Caco-2 (cell line): ENCODE measurements at regions not wholly inside any gene's neighbourhood (a gene's known extent, or its start where the extent isn't known, plus 50 kb on each side); places are given as distances from the start of the nearest gene placed in this dataset.

Experiments used
- BruUV-seq: library from RNA; stranded (reverse); fragments of 400-500 nt; replicated peaks from 2 replicates; lab custom pipeline; 2021; lab: Mats Ljungman, UMichigan
- CTCF ChIA-PET: fragments of 300-600 bp; sonication (Branson Sonifier 250); formaldehyde crosslinking; loops from one replicate; lab custom pipeline; 2022; ENCODE audit warnings: antibody characterized with exemption; lab: Charles Lee
- POLR2A ChIA-PET: fragments of 300-600 bp; sonication (Branson Sonifier 250); formaldehyde crosslinking; loops from one replicate; lab custom pipeline; 2022; ENCODE audit warnings: antibody characterized with exemption; lab: Charles Lee
- DNase-seq, 2 experiments: peaks; one replicate each; pipeline versions ENCODE4 v3.0.0 to v3.0.0-alpha.2; 2020 to 2022
- H3K27me3 ChIP-seq: replicated peaks from 2 replicates; pipeline ENCODE4 v1.6.0; 2011; ENCODE audit warnings: low read length; ENCODE audit not compliant: control insufficient read depth, insufficient read depth
- H3K36me3 ChIP-seq: 2 replicates; pipeline ENCODE4 v1.5.1; 2011; ENCODE audit warnings: low read length; ENCODE audit not compliant: control insufficient read depth, insufficient read depth
- H3K4me1 ChIP-seq: fragments of 250-450 bp; sonication (Bioruptor Pico); 2 replicates; pipeline ENCODE4 v1.5.1; 2020; ENCODE audit warnings: mild to moderate bottlenecking
- H3K4me3 ChIP-seq: 2 replicates; pipeline ENCODE4 v1.5.1; 2011; ENCODE audit warnings: low read depth, mild to moderate bottlenecking, control low read depth, low read length
- H3K9me3 ChIP-seq: fragments of 250-450 bp; sonication (Bioruptor Pico); 2 replicates; pipeline ENCODE4 v1.5.1; 2020; ENCODE audit warnings: mild to moderate bottlenecking, moderate library complexity
- H3K27ac Mint-ChIP-seq: one replicate; pipeline ENCODE4 v1.8.0; 2022; ENCODE audit warnings: mixed read lengths; ENCODE audit not compliant: unreplicated experiment
- H3K27me3 Mint-ChIP-seq: one replicate; pipeline ENCODE4 v1.8.0; 2022; ENCODE audit warnings: mixed read lengths; ENCODE audit not compliant: insufficient read depth, unreplicated experiment
- H3K36me3 Mint-ChIP-seq: one replicate; pipeline ENCODE4 v1.8.0; 2022; ENCODE audit warnings: mild to moderate bottlenecking, mixed read lengths; ENCODE audit not compliant: insufficient read depth, unreplicated experiment
- H3K4me1 Mint-ChIP-seq: one replicate; pipeline ENCODE4 v1.8.0; 2022; ENCODE audit warnings: low read depth, mixed read lengths; ENCODE audit not compliant: unreplicated experiment
- H3K4me3 Mint-ChIP-seq: one replicate; pipeline ENCODE4 v1.8.0; 2022; ENCODE audit warnings: mild to moderate bottlenecking, moderate library complexity, mixed read lengths; ENCODE audit not compliant: unreplicated experiment
- H3K9me3 Mint-ChIP-seq: one replicate; pipeline ENCODE4 v1.8.0; 2022; ENCODE audit warnings: mixed read lengths; ENCODE audit not compliant: unreplicated experiment
- CTCF ChIP-seq, 2 experiments: fragments of 200-600 bp in 1 of 2; IDR thresholded peaks; 1 replicate in 1 of 2; 2 replicates in 1 of 2; pipeline versions ENCODE4 v1.5.1 to v1.8.0; 2011 to 2022; ENCODE audit warnings: antibody characterized with exemption in 1 of 2, control low read depth in 1 of 2, inconsistent platforms in 1 of 2, low read depth in 1 of 2, low read length in 1 of 2, mild to moderate bottlenecking in 1 of 2, moderate library complexity in 1 of 2; ENCODE audit not compliant: insufficient read depth in 1 of 2, severe bottlenecking in 1 of 2, unreplicated experiment in 1 of 2
- intact Hi-C: fragments of 100-400 bp; cut with micrococcal nuclease; formaldehyde crosslinking; loops from one replicate; pipeline ENCODE4 v1.10.0; 2022; ENCODE audit not compliant: unreplicated experiment

- H3K36me3 Mint-ChIP-seq, result no peaks in the 10 kb centered on the region
- no peak for TF ChIP-seq CTCF (IDR thresholded peaks at IDR 0.05; ENCODE audit: insufficient read depth in 1 of 2, low read depth in 1 of 2, low read length in 1 of 2, severe bottlenecking in 1 of 2, unreplicated experiment in 1 of 2)
- Histone ChIP-seq H3K4me1 (no peaks in the 10 kb centered on the region), H3K27me3 (no peaks in the 10 kb centered on the region), H3K4me3 (no peak overlapping the region), H3K36me3 (no peaks in the 10 kb centered on the region), H3K9me3 (no peaks in the 10 kb centered on the region)
- ChIA-PET CTCF (no interaction called here), POLR2A (no interaction called here)
- no TSS peak for BruUV-seq
- peaks cover 8% of the 10 kb centered on the region for H3K27me3 Mint-ChIP-seq
- H3K27ac Mint-ChIP-seq, result no peak overlapping the region
- no peaks in the 10 kb centered on the region for H3K9me3 Mint-ChIP-seq
- intact Hi-C loops, result no loop called here
- H3K4me3 Mint-ChIP-seq, result no peak overlapping the region
- no peak for DNase-seq
- no peaks in the 10 kb centered on the region for H3K4me1 Mint-ChIP-seq
Observed at GRCh38 chr4:67109276-67109675, 436.0 kb downstream of the CENPC start.

GRCh38 chr4:67106861-67107460, 438.3 kb downstream of the CENPC start:
- H3K27ac Mint-ChIP-seq, result no peak overlapping the region
- intact Hi-C loops, result no loop called here
- no peaks in the 10 kb centered on the region for H3K36me3 Mint-ChIP-seq
- H3K4me3 Mint-ChIP-seq, result no peak overlapping the region
- H3K36me3 ChIP-seq, result no peaks in the 10 kb centered on the region
- peaks cover 10% of the 10 kb centered on the region for H3K27me3 Mint-ChIP-seq
- H3K27me3 ChIP-seq, result no peaks in the 10 kb centered on the region
- H3K9me3 Mint-ChIP-seq, result no peaks in the 10 kb centered on the region
- POLR2A ChIA-PET, result no interaction called here
- no peaks in the 10 kb centered on the region for H3K4me1 Mint-ChIP-seq
- H3K4me1 ChIP-seq, result no peaks in the 10 kb centered on the region
- no TSS peak for BruUV-seq
- CTCF ChIA-PET, result no interaction called here
- H3K4me3 ChIP-seq, result no peak overlapping the region
- DNase-seq, result no peak
- H3K9me3 ChIP-seq, result no peaks in the 10 kb centered on the region
- TF ChIP-seq CTCF (IDR thresholded peaks at IDR 0.05; ENCODE audit: insufficient read depth in 1 of 2, low read depth in 1 of 2, low read length in 1 of 2, severe bottlenecking in 1 of 2, unreplicated experiment in 1 of 2), result no peak

GRCh38 chr4:67104145-67104544, 441.2 kb downstream of the CENPC start:
- H3K36me3 Mint-ChIP-seq, result no peaks in the 10 kb centered on the region
- no peak for TF ChIP-seq CTCF (IDR thresholded peaks at IDR 0.05; ENCODE audit: insufficient read depth in 1 of 2, low read depth in 1 of 2, low read length in 1 of 2, severe bottlenecking in 1 of 2, unreplicated experiment in 1 of 2)
- Histone ChIP-seq H3K9me3 (no peaks in the 10 kb centered on the region), H3K4me3 (no peak overlapping the region), H3K36me3 (no peaks in the 10 kb centered on the region), H3K4me1 (no peaks in the 10 kb centered on the region), H3K27me3 (no peaks in the 10 kb centered on the region)
- BruUV-seq, result no TSS peak
- H3K4me3 Mint-ChIP-seq, result no peak overlapping the region
- ChIA-PET POLR2A (no interaction called here), CTCF (no interaction called here)
- no peaks in the 10 kb centered on the region for H3K4me1 Mint-ChIP-seq
- DNase-seq, result no peak
- intact Hi-C loops, result no loop called here
- H3K27me3 Mint-ChIP-seq, result peaks cover 5% of the 10 kb centered on the region
- H3K9me3 Mint-ChIP-seq, result no peaks in the 10 kb centered on the region
- no peak overlapping the region for H3K27ac Mint-ChIP-seq
